RWPE1 (cell line): ENCODE measurements at regions not wholly inside any gene's neighbourhood (a gene's known extent, or its start where the extent isn't known, plus 50 kb on each side); places are given as distances from the start of the nearest gene placed in this dataset.
"Not testable (repeated sequence)": the region's sequence is repeated elsewhere in the genome, so short reads cannot be mapped to it uniquely, and the experiment has no call there.

ENCODE experiments used
- CTCF ChIA-PET: fragments of 350-600 bp; sonication (Branson Sonifier 250); formaldehyde crosslinking; extraction: SDS; loops from one replicate; lab custom pipeline; 2021; lab: Yijun Ruan, JAX
- POLR2A ChIA-PET: fragments of 400-600 bp; formaldehyde crosslinking; extraction: SDS; loops from one replicate; lab custom pipeline; 2020; ENCODE audit warnings: antibody characterized with exemption; ENCODE audit not compliant: low non-redundant PET; lab: Yijun Ruan, JAX
- DNase-seq: peaks from one replicate; pipeline ENCODE4 v3.0.0; 2012; ENCODE audit warnings: low spot score
- H3K27ac ChIP-seq: fragments of 450-650 bp; 2 replicates; pipeline ENCODE4 v1.5.1; 2017
- CTCF ChIP-seq: fragments of 450-650 bp; conservative IDR thresholded peaks from 2 replicates; pipeline ENCODE4 v1.5.1; 2017; ENCODE audit warnings: low read depth, mild to moderate bottlenecking

GRCh38 chrX:81900522-81900921 is 698.6 kb downstream of the SH3BGRL start:
- H3K27ac ChIP-seq: no peak overlapping the region
- CTCF ChIA-PET: no interaction called here
- no peak for DNase-seq
- no peak for TF ChIP-seq CTCF
- POLR2A ChIA-PET: no interaction called here

GRCh38 chrX:81925812-81926211 is 723.9 kb downstream of the SH3BGRL start:
- TF ChIP-seq CTCF: no peak
- DNase-seq: no peak
- ChIA-PET POLR2A (no interaction called here), CTCF (no interaction called here)
- no peak overlapping the region for H3K27ac ChIP-seq

GRCh38 chrX:81945911-81946310 is 744.0 kb downstream of the SH3BGRL start:
- CTCF ChIA-PET, H3K27ac ChIP-seq, POLR2A ChIA-PET, DNase-seq: not testable (repeated sequence)

GRCh38 chrX:81957318-81957717 is 755.4 kb downstream of the SH3BGRL start:
- POLR2A ChIA-PET: no interaction called here
- no peak for DNase-seq
- CTCF ChIA-PET: no interaction called here
- no peak overlapping the region for H3K27ac ChIP-seq
- TF ChIP-seq CTCF: no peak

- no peak overlapping the region for H3K27ac ChIP-seq
- no peak for DNase-seq
- CTCF ChIA-PET: no interaction called here
- TF ChIP-seq CTCF: 0 out of 2 replicates have a peak, but pooled peaks have one; percentile 7
- POLR2A ChIA-PET: no interaction called here
Observed at GRCh38 chrX:81957900-81958545, 756.1 kb downstream of the SH3BGRL start.

- no peak for TF ChIP-seq CTCF
- ChIA-PET CTCF (no interaction called here), POLR2A (no interaction called here)
- no peak overlapping the region for H3K27ac ChIP-seq
- DNase-seq: no peak
Observed at GRCh38 chrX:81959964-81960363, 758.1 kb downstream of the SH3BGRL start.

GRCh38 chrX:81974413-81974812 is 772.5 kb downstream of the SH3BGRL start:
- POLR2A ChIA-PET, DNase-seq, H3K27ac ChIP-seq, CTCF ChIA-PET: not testable (repeated sequence)
